HepG2 (cell line): ENCODE measurements at regions not wholly inside any gene's neighbourhood (a gene's known extent, or its start where the extent isn't known, plus 50 kb on each side); places are given as distances from the start of the nearest gene placed in this dataset.

Experiments used
- ATAC-seq: fragments of 200-7000 bp; cut with Tn5 transposase; 3 replicates; pipeline ENCODE4 v1.9.1; 2020; ENCODE audit warnings: mild to moderate bottlenecking, moderate library complexity
- BruUV-seq: library from RNA; stranded (reverse); fragments of 400-500 nt; replicated peaks from 2 replicates; lab custom pipeline; 2021; lab: Mats Ljungman, UMichigan
- CTCF ChIA-PET: fragments of 300-600 bp; formaldehyde crosslinking; extraction: SDS; loops from one replicate; lab custom pipeline; 2021; ENCODE audit warnings: low total read pairs, inconsistent platforms, low intra/inter-chr PET ratio; lab: Yijun Ruan, JAX
- POLR2A ChIA-PET: fragments of 350-600 bp; sonication (Branson Sonifier 250); formaldehyde crosslinking; loops from one replicate; lab custom pipeline; 2020; ENCODE audit warnings: antibody characterized with exemption, inconsistent platforms; lab: Yijun Ruan, JAX
- DNase-seq: peaks from one replicate; pipeline ENCODE4 v3.0.0-alpha.2; 2015; ENCODE audit warnings: low spot score
- FAIRE-seq: peaks from 3 replicates; lab custom pipeline; 2011; peaks lifted over from hg19 to GRCh38; lab: Jason Lieb, UNC
- H2AFZ ChIP-seq: one replicate; pipeline ENCODE4 v1.6.1; 2011; ENCODE audit warnings: low read length, inconsistent platforms
- H3K27ac ChIP-seq: fragments of 300-600 bp; 3 replicates; pipeline ENCODE4 v1.8.0; 2011; ENCODE audit warnings: mixed run types, mild to moderate bottlenecking, mixed read lengths, low read length, inconsistent platforms; ENCODE audit not compliant: insufficient read depth; ENCODE audit errors: extremely low read length
- H3K27me3 ChIP-seq, 2 experiments: fragments of 200-600 bp in 1 of 2; 2 replicates in 1 of 2; 3 replicates in 1 of 2; pipeline versions ENCODE4 v1.6.0 to v1.8.0; 2011; ENCODE audit warnings: low read length in 2 of 2, mild to moderate bottlenecking in 2 of 2, moderate library complexity in 2 of 2, inconsistent platforms in 1 of 2; ENCODE audit not compliant: insufficient read depth in 2 of 2, control insufficient read depth in 1 of 2
- H3K36me3 ChIP-seq, 2 experiments: fragments of 200-600 bp in 1 of 2; replicated peaks in 1 of 2; 2 replicates in 1 of 2; 3 replicates in 1 of 2; pipeline versions ENCODE4 v1.5.1 to v1.8.0; 2011; ENCODE audit warnings: low read length in 2 of 2, inconsistent platforms in 1 of 2; ENCODE audit not compliant: insufficient read depth in 2 of 2, control insufficient read depth in 1 of 2
- H3K4me1 ChIP-seq: 2 replicates; pipeline ENCODE4 v1.5.1; 2012; ENCODE audit warnings: low read length, inconsistent platforms; ENCODE audit not compliant: insufficient read depth
- H3K4me2 ChIP-seq: 2 replicates; pipeline ENCODE4 v1.6.0; 2011; ENCODE audit warnings: low read depth, low read length, inconsistent platforms
- H3K4me3 ChIP-seq, 3 experiments: fragments of 200-600 bp in 1 of 3; sonication (generic), shearing (Covaris generic) in 1 of 3; replicated peaks in 1 of 3; 2 replicates each; pipeline ENCODE4 v1.5.1; 2011 to 2016; ENCODE audit warnings: low read length in 3 of 3, inconsistent platforms in 2 of 3, low read depth in 2 of 3, mild to moderate bottlenecking in 2 of 3, control low read depth in 1 of 3, mixed read lengths in 1 of 3; ENCODE audit not compliant: insufficient read depth in 1 of 3
- H3K79me2 ChIP-seq: one replicate; pipeline ENCODE4 v1.6.1; 2011; ENCODE audit warnings: low read length, inconsistent platforms; ENCODE audit not compliant: insufficient read depth
- H3K9ac ChIP-seq: 2 replicates; pipeline ENCODE4 v1.6.0; 2011; ENCODE audit warnings: mild to moderate bottlenecking, low read depth, low read length, inconsistent platforms; ENCODE audit not compliant: insufficient read depth
- H3K9me3 ChIP-seq: 2 replicates; pipeline ENCODE4 v1.5.1; 2012; ENCODE audit warnings: mild to moderate bottlenecking, low read length
- H4K20me1 ChIP-seq: 2 replicates; pipeline ENCODE4 v1.6.0; 2011; ENCODE audit warnings: inconsistent platforms, mild to moderate bottlenecking, low read length, moderate library complexity; ENCODE audit not compliant: insufficient read depth
- CTCF ChIP-seq: sonication (generic); formaldehyde crosslinking; IDR thresholded peaks from 2 replicates; pipeline ENCODE4 v1.5.0; 2020; ENCODE audit warnings: mild to moderate bottlenecking, missing genetic modification reagents, moderate library complexity
- FOSL2 ChIP-seq: sonication (generic); formaldehyde crosslinking; IDR thresholded peaks from 2 replicates; pipeline ENCODE4 v1.4.0; 2020; ENCODE audit warnings: missing genetic modification reagents
- HOXA5 ChIP-seq: sonication (generic); formaldehyde crosslinking; IDR thresholded peaks from 2 replicates; pipeline ENCODE4 v1.4.0; 2020; ENCODE audit warnings: missing genetic modification reagents
- LCORL ChIP-seq, 2 experiments: fragments of 450-650 bp in 1 of 2; sonication (generic) in 1 of 2; formaldehyde crosslinking in 1 of 2; IDR thresholded peaks; 2 replicates each; pipeline versions ENCODE4 v1.5.0 to v1.6.1; 2017 to 2020; ENCODE audit warnings: antibody characterized with exemption in 1 of 2, missing genetic modification reagents in 1 of 2
- NFYB ChIP-seq: sonication (generic); formaldehyde crosslinking; IDR thresholded peaks from 2 replicates; pipeline ENCODE4 v1.4.0; 2020; ENCODE audit warnings: missing genetic modification reagents
- NR1H2 ChIP-seq: sonication (generic); formaldehyde crosslinking; IDR thresholded peaks from 2 replicates; pipeline ENCODE4 v1.8.1; 2022; ENCODE audit warnings: low read depth, missing genetic modification reagents, borderline replicate concordance
- POLR2AphosphoS2 ChIP-seq: IDR thresholded peaks from 2 replicates; pipeline ENCODE4 v1.6.1; 2011; ENCODE audit warnings: low read depth, low read length, improper control_type of control experiment
- TARDBP ChIP-seq: sonication (generic); formaldehyde crosslinking; IDR thresholded peaks from 2 replicates; pipeline ENCODE4 v1.8.0; 2022; ENCODE audit warnings: mild to moderate bottlenecking, missing genetic modification reagents
- ZNF101 ChIP-seq: sonication (generic); formaldehyde crosslinking; IDR thresholded peaks from 2 replicates; pipeline ENCODE4 v1.4.0; 2020; ENCODE audit warnings: mild to moderate bottlenecking, low read depth, missing genetic modification reagents, borderline replicate concordance
- ZNF224 ChIP-seq: sonication (generic); formaldehyde crosslinking; IDR thresholded peaks from 2 replicates; pipeline ENCODE4 v1.5.0; 2020; ENCODE audit warnings: mild to moderate bottlenecking, missing genetic modification reagents
- ZNF639 ChIP-seq: conservative IDR thresholded peaks from 2 replicates; pipeline ENCODE4 v1.6.1; 2018; ENCODE audit warnings: missing genetic modification reagents
- ZNF644 ChIP-seq: IDR thresholded peaks from 2 replicates; pipeline ENCODE4 v1.6.1; 2016; ENCODE audit warnings: low read depth
- WGBS: methylation state at CpG from one replicate; pipeline ENCODE4 v1.1.6; 2017; ENCODE audit warnings: low lambda C conversion rate; 5-methylcytosine and 5-hydroxymethylcytosine counted together
- in situ Hi-C: cut with HindIII; loops from 2 replicates; pipeline ENCODE4 v1.10.0; 2017; ENCODE audit warnings: low pct_unique_long_range_greater_than_20kb; ENCODE audit not compliant: extremely low pct_ligation_motif_present
- intact Hi-C: fragments of 100-400 bp; cut with micrococcal nuclease; formaldehyde crosslinking; loops from one replicate; pipeline ENCODE4 v1.10.0; 2022; ENCODE audit not compliant: unreplicated experiment
- TF ChIP-seq, protein P1 (sequence below): sonication (generic); formaldehyde crosslinking; IDR thresholded peaks from 2 replicates; pipeline ENCODE4 v1.5.1; 2020; ENCODE audit warnings: mild to moderate bottlenecking, missing genetic modification reagents, moderate library complexity

DNA sequence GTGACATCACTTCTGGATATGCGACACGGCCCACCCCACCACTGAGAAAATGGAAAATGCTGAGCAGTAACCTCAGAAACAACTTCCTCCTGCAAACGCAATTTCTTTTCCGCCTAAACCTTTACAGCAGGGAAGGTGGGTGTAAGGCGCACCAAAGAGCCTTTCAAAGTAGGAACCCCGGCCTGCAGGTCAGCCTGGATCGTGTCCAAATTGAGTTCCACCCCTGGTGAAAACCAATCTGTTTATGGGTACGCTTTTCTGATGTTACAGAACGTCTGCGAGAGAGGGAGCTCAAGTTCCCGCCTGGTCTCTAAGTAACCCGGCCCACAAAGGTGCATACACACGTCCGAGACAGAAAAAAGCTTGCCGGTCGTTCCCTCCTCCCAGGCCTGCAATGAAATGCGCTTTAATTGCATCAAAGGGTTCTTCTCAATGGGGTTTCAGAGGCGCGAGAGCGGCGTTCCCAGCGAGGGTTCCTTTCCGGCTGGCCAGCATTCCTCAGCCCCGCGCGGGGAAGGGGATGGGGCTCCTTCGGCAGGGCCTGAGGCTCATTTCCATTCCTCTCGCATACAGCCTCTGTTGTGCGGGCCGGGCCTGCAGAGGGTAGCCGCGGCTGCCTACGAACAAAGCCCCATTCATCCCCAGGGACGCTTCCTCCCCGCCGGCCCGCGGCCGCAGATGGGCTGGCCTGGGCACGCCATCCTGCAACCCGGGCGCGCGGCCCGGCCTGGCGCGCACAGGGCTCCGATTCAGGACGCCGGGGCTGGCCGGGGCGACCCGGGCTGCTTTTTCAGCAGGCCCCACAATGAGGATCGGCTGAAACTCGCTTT lies 138.1 kb downstream of the TMCO5A start:
- ChIA-PET CTCF (no interaction called here), POLR2A (interaction anchor here (1.0 to 2.7 kb wide), 2 partner anchors 13 to 180 kb away, joined by 5 to 29 read pairs; partner anchors contain the start of gene SPRED1)
- H3K9me3 ChIP-seq = no peaks in the 10 kb centered on the region
- WGBS = 0% methylated on average over 9 of the region's 55 CpGs
- peak overlapping the region; percentile 87 for H3K4me2 ChIP-seq
- H3K36me3 ChIP-seq = no peaks in the 10 kb centered on the region
- H3K27me3 ChIP-seq = no peaks in the 10 kb centered on the region; a peak in 1 of 5 replicates
- BruUV-seq = TSS peak; percentile 59
- DNase-seq (peak; percentile 75), FAIRE-seq (peak; percentile 63), ATAC-seq (peak; percentile 98)
- peak overlapping the region; percentile 56 to 81 (median 62) for H3K4me3 ChIP-seq
- H4K20me1 ChIP-seq = no peaks in the 10 kb centered on the region
- H3K79me2 ChIP-seq = no peaks in the 10 kb centered on the region
- in situ Hi-C loops = loop anchor here (5.0 to 10.0 kb wide), 2 partner anchors 182 to 280 kb away; partner anchors contain the start of gene SPRED1
- peak overlapping the region; percentile 99 for H2AFZ ChIP-seq
- H3K27ac ChIP-seq = peak overlapping the region; percentile 89
- H3K9ac ChIP-seq = peak overlapping the region; percentile 79
- intact Hi-C loops = loop anchor here (1.0 kb wide), 2 partner anchors 179 to 282 kb away; no protein-coding TSS in a partner anchor
- H3K4me1 ChIP-seq = peaks cover 15% of the 10 kb centered on the region
- TF ChIP-seq NR1H2 (no peak), TARDBP (peak; percentile 69), LCORL (IDR thresholded peaks at IDR 0.05) (no peak), LCORL (CRISPR knock-in tag; IDR thresholded peaks at IDR 0.05) (peak; percentile 14; the same call in 1 of the 2 replicates), ZNF639 (no peak), ZNF224 (no peak), POLR2AphosphoS2 (no peak), ZNF101 (no peak), CTCF (CRISPR knock-in tag) (peak; percentile 51), NFYB (CRISPR knock-in tag) (no peak), FOSL2 (CRISPR knock-in tag) (no peak), HOXA5 (peak; percentile 40; the same call in 1 of the 2 replicates), ZNF644 (CRISPR knock-in tag) (0 out of 2 replicates have a peak, but pooled peaks have one; percentile 32)
- TF ChIP-seq, protein P1, sequence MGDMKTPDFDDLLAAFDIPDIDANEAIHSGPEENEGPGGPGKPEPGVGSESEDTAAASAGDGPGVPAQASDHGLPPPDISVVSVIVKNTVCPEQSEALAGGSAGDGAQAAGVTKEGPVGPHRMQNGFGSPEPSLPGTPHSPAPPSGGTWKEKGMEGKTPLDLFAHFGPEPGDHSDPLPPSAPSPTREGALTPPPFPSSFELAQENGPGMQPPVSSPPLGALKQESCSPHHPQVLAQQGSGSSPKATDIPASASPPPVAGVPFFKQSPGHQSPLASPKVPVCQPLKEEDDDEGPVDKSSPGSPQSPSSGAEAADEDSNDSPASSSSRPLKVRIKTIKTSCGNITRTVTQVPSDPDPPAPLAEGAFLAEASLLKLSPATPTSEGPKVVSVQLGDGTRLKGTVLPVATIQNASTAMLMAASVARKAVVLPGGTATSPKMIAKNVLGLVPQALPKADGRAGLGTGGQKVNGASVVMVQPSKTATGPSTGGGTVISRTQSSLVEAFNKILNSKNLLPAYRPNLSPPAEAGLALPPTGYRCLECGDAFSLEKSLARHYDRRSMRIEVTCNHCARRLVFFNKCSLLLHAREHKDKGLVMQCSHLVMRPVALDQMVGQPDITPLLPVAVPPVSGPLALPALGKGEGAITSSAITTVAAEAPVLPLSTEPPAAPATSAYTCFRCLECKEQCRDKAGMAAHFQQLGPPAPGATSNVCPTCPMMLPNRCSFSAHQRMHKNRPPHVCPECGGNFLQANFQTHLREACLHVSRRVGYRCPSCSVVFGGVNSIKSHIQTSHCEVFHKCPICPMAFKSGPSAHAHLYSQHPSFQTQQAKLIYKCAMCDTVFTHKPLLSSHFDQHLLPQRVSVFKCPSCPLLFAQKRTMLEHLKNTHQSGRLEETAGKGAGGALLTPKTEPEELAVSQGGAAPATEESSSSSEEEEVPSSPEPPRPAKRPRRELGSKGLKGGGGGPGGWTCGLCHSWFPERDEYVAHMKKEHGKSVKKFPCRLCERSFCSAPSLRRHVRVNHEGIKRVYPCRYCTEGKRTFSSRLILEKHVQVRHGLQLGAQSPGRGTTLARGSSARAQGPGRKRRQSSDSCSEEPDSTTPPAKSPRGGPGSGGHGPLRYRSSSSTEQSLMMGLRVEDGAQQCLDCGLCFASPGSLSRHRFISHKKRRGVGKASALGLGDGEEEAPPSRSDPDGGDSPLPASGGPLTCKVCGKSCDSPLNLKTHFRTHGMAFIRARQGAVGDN = peak; percentile 88
